H1 (cell line): ENCODE measurements at regions not wholly inside any gene's neighbourhood (a gene's known extent, or its start where the extent isn't known, plus 50 kb on each side); places are given as distances from the start of the nearest gene placed in this dataset.
A peak's percentile ranks its signal among the peaks of the same experiment; 100 is the strongest.

Experiments used
- BACH1 ChIP-seq: IDR thresholded peaks from 2 replicates; pipeline ENCODE4 v1.6.1; 2012; ENCODE audit warnings: low read length, improper control_type of control experiment
- BCL11A ChIP-seq, 2 experiments: IDR thresholded peaks; one replicate each; pipeline ENCODE4 v1.6.1; 2011; ENCODE audit warnings: low read depth in 2 of 2, low read length in 2 of 2, mild to moderate bottlenecking in 2 of 2
- CHD7 ChIP-seq: fragments of 300-600 bp; sonication (generic); IDR thresholded peaks from 2 replicates; pipeline ENCODE4 v1.7.1; 2012; ENCODE audit warnings: low read length, moderate library complexity, mild to moderate bottlenecking, inconsistent platforms; ENCODE audit not compliant: insufficient replicate concordance
- CREB1 ChIP-seq: IDR thresholded peaks from 2 replicates; pipeline ENCODE4 v1.6.1; 2012; ENCODE audit warnings: inconsistent platforms
- CTBP2 ChIP-seq: IDR thresholded peaks from 2 replicates; pipeline ENCODE4 v1.7.0; 2011; ENCODE audit warnings: borderline replicate concordance, mild to moderate bottlenecking, moderate library complexity, mixed read lengths, low read length; ENCODE audit not compliant: insufficient read depth, insufficient read length
- POLR2A ChIP-seq, 2 experiments: IDR thresholded peaks; 1 replicate in 1 of 2; 2 replicates in 1 of 2; pipeline ENCODE4 v1.6.1; 2011; ENCODE audit warnings: low read depth in 2 of 2, low read length in 2 of 2, mild to moderate bottlenecking in 2 of 2; ENCODE audit errors: control extremely low read depth in 1 of 2
- SIRT6 ChIP-seq: IDR thresholded peaks from one replicate; pipeline ENCODE4 v1.7.1; 2012; ENCODE audit warnings: low read length, inconsistent platforms
- SP2 ChIP-seq: IDR thresholded peaks from 2 replicates; pipeline ENCODE4 v1.6.1; 2012; ENCODE audit warnings: mild to moderate bottlenecking, low read length, inconsistent platforms
- SP4 ChIP-seq: IDR thresholded peaks from 2 replicates; pipeline ENCODE4 v1.6.1; 2012; ENCODE audit warnings: low read length, inconsistent platforms
- SUZ12 ChIP-seq: fragments of 200-600 bp; sonication (generic); IDR thresholded peaks from 2 replicates; pipeline ENCODE4 v1.6.1; 2012; ENCODE audit warnings: mild to moderate bottlenecking, inconsistent platforms, low read length, moderate library complexity, mixed read lengths
- TAF1 ChIP-seq: IDR thresholded peaks from 2 replicates; pipeline ENCODE4 v1.6.1; 2011; ENCODE audit warnings: mild to moderate bottlenecking, low read depth, low read length
- TEAD4 ChIP-seq: IDR thresholded peaks from 2 replicates; pipeline ENCODE4 v1.6.1; 2012; ENCODE audit warnings: low read depth, low read length, inconsistent platforms, mixed read lengths
- TF ChIP-seq, protein P1 (sequence below): IDR thresholded peaks from 2 replicates; pipeline ENCODE4 v1.6.1; 2012; ENCODE audit warnings: low read length, inconsistent platforms

GRCh38 chr2:19228715-19229114 is 129.7 kb downstream of the OSR1 start (continued):
- no peak for TF ChIP-seq CHD7
- TF ChIP-seq SIRT6: no peak
- peak; percentile 29 for TF ChIP-seq CTBP2
- TF ChIP-seq POLR2A (IDR thresholded peaks at IDR 0.05; ENCODE audit: control extremely low read depth in 1 of 2, low read depth in 2 of 2, low read length in 2 of 2): no peak
- no peak for TF ChIP-seq SUZ12
- TF ChIP-seq BACH1: no peak
- TF ChIP-seq TEAD4: no peak
- TF ChIP-seq TAF1: no peak
- no peak for TF ChIP-seq BCL11A (IDR thresholded peaks at IDR 0.05; ENCODE audit: low read depth in 2 of 2, low read length in 2 of 2)
- TF ChIP-seq, protein P1, sequence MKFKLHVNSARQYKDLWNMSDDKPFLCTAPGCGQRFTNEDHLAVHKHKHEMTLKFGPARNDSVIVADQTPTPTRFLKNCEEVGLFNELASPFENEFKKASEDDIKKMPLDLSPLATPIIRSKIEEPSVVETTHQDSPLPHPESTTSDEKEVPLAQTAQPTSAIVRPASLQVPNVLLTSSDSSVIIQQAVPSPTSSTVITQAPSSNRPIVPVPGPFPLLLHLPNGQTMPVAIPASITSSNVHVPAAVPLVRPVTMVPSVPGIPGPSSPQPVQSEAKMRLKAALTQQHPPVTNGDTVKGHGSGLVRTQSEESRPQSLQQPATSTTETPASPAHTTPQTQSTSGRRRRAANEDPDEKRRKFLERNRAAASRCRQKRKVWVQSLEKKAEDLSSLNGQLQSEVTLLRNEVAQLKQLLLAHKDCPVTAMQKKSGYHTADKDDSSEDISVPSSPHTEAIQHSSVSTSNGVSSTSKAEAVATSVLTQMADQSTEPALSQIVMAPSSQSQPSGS: no peak
- TF ChIP-seq SP4: no peak
- no peak for TF ChIP-seq CREB1
- no peak for TF ChIP-seq SP2
